ENCODE measurements at regions not wholly inside any gene's neighbourhood (a gene's known extent, or its start where the extent isn't known, plus 50 kb on each side); places are given as distances from the start of the nearest gene placed in this dataset.
"Not testable (repeated sequence)": the region's sequence is repeated elsewhere in the genome, so short reads cannot be mapped to it uniquely, and the experiment has no call there.

DNA sequence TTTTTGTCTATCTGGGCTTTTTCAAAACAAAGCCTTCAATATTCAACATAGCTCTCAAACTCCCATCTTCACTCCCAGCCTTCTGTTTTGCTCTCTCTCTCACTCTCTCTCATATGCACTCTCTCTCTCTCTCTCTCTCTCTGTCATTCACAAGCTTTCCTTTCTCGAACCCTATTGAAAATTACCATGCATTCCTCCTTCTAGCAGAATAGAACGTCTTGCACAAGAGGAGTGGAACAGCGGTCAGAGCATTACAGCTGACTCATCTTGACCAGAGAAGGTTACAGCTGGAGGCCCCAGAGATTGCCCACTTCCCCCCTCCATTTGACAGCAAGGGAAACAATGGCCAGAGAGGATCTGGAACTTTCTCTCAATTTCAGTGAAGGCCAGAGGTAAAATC is 51.0 kb upstream of the LIFR start:
- no peak for DNase-seq

DNA sequence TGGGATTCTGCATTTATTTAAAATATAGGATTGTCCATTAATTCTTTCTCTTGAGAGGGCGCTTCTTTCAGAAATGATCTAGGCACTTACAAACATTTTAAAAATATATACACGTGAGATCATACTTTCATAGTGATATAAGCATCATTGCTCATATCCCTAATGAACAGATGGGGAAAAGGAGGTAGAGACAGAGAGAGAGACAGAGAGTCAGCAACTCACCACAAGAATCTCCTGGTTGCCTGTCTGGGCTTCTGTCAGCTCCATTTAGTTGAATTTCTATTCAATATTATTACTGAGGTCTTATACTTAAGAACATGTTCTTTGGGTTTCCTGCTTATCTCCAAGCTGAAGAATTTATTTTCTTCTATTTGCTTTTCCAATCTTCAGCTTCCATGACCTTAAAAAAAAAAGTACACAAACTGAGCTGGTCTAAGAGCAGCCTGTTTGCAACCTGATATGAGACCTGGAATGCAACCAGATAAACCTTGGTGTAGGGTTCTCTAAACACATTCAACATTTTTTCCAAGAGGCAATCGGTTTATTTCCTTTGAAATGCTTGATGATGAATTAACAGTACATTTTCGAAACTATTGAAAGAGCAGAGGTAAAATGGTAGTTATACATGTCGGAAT is 51.6 kb upstream of the LIFR start:
- DNase-seq: no peak

DNA sequence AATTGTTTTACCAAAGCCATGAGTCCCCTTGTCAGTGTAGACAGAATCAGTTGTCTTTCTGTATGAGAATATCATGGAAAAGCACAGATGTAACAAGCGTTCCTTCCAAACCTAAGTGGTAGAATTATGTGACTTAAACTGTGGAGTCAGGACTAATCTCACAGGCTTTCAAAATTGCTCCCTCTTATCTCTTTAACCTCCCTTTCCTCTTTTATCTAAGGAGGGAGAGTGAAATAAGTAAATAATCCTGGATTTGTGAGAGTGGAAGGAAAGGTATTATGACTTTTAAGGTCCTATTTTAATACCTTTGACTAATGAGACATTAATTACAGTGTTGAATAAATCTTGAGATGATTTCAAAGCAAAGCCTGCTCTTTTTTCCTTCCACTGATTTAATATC is 52.4 kb upstream of the LIFR start:
- no peak for DNase-seq

DNA sequence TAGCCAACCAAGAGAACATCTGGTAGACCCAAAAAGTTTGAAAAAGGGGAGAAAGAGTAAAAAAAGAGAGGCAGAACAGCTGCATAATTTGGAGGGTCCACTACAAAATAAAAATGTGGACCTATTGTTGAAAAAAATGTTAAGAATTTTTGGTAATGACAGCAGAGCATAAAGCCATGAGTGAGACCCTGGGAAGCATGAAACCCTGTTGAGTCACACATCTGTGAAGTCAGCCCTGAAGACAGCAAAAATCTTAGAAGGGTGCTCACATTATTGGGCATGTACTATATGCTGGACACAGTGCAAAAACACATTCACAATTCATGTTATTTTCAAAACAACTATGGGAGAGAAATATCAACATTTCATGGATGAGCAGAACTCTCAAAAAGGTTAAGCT is 56.4 kb upstream of the LIFR start:
- DNase-seq: no peak

DNA sequence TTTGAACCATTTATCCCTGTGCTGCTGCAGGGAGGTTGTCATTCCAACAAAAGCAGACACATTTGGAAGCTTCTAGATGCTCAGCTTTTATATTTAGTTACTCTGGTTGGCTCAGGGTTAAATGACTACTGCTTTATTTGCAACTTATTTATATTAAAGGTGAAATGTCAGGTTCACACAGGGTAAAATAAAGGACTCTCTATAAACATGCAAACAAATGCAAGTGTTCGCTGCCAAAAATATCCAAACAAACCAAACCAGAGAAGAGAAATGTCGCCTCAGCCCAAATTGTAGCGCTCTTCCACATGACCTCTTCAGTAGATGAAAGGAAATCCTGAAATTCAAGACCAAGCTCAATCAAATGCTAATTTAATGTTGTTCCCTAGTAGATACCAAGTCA is 57.0 kb upstream of the LIFR start:
- no peak for DNase-seq

DNA sequence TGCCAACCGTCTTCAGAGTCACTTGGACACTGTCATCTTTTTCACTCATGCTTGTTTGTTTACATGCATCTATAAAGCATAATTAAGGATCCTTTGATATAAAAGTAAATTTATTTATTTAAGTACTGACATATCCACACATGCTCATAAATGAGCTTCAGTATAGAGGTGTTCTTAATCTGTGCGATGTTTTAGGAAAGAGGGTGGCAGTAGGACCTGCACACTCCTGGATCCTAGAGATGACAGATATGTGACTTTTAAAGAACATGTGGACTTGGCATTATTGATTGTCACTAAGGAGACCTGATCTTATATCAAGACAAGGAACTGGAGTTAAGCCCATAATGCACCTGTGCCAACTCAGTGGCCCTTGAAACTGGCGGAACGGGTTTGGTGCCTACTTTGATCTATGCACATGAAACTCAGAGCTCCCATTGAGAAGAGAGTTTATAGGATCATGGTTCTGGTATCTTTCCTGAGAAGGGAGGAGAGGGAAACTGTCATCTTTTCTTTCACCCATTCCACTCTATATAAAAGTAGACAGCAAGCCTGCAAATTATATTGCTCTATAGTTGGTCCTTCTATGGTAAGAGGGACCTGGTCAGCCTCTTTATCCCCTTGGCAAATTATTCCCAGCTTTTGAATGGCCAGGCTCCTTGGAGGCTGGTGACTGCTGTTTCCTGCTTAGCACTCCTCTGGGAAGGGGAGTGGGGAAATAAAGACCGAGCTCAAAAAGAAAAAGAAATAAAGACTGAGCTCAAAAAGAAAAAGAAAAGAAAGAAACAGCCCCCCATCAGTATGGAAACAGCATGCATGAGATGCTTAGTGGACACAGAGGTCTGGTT is 57.8 kb upstream of the LIFR start:
- no peak for DNase-seq

DNA sequence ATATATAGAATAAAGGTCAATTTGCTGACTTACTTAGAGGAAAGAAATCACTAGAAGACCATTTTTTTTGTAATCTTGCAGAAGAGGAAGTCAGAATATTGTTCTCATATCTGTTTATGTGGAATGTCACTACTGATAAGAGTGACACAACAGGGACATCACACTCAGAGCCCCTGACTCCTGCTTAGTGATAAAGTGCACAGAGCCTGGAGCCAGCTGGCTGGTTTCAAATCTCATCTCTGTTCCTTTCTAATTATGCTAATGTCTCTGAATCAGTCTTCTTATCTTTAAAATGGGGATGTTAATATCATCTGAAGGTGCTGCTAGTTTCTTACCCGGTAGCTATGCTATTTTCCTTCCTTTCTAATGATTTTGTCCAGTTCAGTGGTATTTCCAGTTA is 58.6 kb upstream of the LIFR start:
- DNase-seq: no peak

DNA sequence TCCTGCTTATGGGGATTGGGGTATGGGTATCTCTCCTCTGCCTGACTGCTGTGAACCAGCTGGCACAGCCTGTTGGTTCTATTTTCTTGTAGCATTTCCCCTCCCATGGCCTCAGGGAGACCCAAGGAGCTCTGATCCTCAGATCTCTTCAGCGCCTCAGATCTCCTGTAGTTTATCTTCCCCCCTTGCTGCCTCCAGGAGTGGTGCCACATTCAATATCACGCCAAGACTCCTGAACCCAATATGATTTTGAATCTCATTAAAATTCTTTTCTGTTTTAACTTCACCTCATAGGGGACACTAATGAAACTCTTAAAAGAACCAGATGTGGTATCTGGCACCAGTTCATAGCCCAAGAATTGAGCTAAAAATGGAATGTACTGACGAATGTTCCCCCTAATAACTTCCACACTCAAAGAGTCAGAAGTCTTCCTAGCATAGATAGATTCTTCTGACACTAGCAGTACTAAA is 59.6 kb upstream of the LIFR start:
- DNase-seq: no peak

DNA sequence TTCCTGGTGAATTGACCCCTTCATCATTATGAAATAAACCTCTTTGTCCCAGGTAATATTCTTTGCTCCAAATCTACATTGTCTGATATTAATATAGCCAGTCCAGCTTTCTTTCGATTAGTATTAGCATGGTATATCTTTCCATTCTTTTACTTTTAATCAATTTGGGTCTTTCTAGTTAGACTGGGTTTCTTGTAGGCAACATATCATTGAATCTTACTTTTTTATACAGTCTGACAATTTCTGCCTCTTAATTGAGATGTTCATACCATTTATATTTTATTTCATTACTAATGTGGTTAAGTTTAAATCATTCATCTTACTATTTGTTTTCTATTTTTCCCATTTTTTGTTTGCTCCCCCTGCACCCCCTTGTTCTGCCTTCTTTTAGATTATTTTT is 61.7 kb upstream of the LIFR start:
- DNase-seq: no peak

DNA sequence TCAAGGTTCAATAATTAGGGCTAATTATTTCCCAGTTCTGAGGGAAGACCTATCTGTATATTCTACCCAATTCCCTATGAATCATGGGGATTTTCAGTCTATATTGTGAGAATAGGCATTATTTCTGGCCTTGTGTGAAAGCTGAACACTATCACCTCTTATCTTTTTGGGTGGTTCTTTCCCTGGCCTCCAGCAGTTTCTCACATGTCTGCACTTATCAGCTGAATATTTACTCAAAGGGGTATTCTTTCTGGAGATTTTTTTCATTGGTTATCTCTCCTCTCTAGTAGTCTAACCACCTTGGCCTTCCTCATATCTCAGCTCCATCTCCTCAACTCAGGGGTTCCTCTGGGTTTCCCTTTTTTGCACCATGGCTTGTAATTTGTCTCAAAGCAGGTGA is 64.9 kb upstream of the LIFR start:
- no peak for DNase-seq

DNA sequence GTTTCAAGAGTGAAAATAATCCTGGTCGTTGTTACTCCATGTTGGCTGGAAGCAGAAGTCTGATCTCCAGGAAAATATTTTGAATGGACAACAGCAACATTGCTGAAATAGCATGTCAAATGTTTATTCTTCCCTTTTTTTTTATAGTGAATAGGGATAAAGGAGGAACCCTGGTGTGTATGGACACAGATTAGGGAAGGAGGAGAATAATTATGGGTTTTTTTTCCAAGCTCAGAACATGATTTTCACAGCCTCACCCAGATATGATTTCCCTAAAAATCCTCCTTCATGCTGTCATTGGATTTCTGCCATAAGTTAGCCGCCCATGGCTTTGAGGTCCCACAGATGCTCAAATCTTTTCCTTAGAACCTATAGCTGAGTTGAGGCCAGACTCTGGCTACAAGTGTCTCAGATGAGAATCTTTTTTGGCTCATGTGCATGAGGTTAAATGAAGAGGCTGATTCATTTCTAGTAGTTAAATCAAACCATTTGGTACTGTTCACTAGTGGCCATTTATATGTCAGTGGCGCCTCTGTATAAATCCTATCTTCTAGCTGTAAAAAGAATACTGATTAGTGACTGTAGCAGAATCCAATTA is 65.5 kb upstream of the LIFR start:
- no peak for DNase-seq

DNA sequence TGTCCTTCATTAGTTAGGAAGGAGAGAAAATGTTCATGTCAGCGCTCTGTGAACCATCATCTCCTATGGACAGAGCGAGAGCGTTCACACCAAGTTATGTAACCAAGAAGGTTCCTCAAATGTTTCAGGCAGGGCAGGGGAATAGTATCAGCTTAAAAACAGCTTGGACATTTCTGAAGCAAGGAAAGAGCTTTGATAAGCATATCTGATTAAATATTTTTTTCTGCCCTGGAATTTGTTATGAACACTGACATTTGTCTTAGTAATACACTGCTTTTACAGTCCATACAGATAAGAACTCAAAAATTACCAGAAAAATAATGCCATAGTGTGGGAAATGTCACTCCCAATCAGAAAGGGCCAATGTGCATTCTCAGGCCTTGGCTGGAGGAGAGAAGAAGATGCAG is 66.3 kb upstream of the LIFR start:
- no peak for DNase-seq

DNA sequence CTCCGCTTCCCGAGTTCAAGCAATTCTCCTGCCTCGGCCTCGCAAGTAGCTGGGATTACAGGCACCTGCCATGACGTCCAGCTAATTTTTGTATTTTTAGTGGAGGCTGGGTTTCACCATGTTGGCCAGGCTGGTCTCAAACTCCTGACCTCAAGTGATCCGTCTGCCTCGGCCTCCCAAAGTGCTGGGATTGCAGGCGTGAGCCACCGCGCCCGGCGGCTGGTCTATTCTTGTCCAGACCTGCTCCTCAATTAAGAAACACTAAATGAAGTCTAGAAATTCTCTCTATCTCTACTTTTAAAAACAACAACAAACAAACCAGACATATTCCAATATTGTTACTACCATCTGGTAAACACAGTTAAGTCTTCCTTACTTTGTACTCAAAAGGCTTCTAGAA is 68.1 kb upstream of the LIFR start:
- not testable (repeated sequence) for DNase-seq

DNA sequence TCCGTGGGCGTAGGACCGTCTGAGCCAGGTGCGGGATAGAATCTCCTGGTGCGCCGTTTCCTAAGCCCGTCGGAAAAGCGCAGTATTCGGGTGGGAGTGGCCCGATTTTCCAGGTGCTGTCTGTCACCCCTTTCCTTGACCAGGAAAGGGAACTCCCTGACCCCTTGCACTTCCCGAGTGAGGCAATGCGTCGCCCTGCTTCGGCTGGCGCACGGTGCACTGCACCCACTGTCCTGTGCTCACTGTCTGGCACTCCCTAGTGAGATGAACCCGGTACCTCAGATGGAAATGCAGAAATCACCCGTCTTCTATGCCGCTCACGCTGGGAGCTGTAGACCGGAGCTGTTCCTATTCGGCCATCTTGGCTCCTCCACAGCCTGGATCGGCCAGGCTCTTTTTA is 74.9 kb upstream of the LIFR start:
- DNase-seq: not testable (repeated sequence)

DNA sequence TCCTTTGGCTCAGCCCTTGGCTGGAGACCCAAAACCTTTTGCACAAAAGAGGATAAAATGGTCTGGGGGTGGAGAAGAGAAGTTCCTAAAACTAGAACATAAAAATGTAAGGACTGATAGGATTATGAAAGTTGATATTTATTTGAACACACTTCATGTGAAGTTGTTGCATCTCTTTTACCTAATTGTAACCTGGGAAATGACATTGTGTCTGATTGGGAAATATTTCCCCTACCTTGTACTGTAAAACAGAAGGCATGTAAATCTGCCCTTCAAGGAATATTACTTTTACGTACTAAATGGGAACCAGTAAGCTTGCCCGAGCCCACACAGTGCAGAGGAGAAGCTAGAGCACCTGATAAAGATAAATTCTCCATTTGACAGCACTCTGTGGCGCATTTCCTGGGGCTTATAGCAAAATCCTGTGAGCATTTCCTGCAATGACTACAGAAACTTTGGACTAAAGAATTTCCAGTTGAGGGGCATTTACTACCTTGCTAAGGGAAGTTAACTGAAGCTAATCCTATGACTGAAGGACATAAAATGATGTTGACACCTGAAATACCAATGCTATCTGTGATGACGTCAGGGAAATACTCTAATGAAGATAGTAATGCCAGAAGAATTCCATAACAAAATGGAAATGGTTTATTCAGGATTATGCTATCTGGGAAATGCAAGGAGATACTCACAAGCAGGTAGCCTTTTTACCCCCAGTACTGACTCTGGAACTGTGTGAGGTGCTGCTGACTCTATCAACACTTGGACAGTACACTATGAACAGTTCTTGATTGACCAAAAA is 78.3 kb upstream of the LIFR start:
- no peak for DNase-seq

DNA sequence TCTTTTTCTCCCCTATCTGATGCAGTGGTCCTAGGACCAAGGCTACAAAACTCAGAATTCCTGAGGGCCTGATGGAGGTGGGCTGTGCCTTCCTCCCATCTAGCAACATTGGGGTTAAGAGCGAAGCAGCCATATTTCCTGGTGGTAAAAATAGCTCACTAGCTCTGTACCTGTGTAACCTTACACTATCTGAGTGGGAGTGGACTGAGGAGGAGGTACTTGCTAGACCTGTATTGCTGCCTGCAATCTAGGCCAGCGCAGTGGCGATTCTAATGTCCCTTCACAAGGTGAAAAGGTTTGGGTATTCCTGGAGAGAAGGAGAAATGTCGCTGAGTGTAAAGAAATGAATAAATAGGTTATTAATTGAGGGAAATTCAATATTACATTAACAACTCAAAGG is 80.2 kb upstream of the LIFR start:
- DNase-seq: no peak

DNA sequence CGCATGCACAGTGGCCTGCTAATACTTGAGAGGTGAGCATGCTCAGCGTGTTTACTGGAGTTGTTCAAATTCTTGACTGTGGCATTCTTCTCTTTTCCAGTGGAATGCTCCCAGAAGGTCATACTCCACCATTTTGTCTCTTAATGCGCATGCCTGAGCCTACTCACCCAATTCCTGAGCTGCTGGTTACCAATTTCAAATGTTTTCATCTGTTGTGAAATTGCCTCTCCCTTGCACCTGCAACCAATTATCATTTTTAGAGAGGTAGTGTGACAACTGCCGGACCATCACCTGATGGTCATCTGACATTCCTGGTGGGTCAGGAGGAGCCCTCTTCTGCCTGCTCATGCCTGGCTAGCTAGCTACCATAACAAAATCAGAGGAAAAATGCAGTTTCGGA is 82.2 kb upstream of the LIFR start:
- DNase-seq: no peak

DNA sequence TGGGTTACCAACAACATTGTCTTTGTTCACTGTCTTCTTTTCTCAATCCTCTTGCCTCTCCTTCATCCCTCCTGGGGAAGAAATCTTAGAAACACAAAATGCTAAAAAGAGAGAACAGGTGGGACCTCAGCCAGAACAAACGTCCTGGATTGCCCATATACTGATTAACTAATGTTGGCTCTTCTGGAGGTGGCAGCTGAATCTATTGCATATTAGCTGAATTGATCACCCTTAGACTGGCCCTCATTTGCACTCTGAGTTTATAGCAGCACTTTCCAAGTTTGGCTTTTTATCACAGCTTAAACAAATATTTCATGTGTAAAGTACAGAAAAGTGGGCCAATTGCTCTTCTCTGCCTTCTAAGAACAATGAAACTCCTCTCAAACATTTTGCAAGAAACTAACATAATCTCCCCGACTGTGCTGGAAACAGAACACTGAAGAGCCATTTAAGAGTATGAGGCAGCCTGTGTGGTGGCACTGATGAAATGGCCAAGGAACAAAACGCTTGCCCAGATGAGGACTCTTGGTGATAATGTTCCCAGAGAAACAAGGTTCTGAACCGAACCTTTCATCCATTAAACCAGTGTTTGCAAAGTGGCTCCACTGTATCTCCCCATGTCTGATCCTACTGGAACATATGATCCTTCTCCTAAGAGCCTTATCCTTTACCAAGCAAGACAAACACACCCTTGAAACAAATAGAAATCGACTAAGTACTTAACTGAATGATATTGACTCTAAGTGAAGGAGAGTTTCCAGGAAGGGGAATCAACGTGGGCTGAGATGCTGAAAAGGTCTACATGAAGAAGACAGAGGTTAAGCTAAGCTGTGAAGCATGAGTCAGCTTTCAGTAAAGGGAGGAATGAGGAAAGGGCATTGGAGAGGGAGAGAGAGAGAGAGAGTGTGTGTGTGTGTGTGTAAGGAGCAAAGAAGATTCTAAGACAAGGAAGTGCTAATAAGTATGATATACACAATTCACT is 83.2 kb upstream of the LIFR start:
- no peak for DNase-seq

DNA sequence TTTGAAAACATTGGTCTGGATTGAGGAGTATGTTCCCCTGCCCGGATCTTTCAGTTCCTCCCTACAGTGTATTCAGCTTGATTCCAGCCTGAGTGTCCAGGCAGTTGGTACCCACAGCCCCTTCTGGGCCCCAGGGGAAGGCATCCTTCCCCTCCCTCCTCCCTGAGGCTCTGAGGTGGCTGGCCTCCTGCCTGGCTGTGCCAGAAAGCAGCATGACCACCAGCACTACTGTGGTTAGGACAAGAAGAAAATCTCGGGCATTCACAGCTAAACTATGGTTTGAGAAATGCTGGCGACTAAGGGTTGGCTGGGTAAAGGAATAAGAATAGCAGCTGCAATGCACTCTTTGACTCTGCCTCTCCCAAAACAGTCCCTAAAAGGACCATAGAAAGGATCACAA is 84.6 kb upstream of the LIFR start:
- DNase-seq: no peak

DNA sequence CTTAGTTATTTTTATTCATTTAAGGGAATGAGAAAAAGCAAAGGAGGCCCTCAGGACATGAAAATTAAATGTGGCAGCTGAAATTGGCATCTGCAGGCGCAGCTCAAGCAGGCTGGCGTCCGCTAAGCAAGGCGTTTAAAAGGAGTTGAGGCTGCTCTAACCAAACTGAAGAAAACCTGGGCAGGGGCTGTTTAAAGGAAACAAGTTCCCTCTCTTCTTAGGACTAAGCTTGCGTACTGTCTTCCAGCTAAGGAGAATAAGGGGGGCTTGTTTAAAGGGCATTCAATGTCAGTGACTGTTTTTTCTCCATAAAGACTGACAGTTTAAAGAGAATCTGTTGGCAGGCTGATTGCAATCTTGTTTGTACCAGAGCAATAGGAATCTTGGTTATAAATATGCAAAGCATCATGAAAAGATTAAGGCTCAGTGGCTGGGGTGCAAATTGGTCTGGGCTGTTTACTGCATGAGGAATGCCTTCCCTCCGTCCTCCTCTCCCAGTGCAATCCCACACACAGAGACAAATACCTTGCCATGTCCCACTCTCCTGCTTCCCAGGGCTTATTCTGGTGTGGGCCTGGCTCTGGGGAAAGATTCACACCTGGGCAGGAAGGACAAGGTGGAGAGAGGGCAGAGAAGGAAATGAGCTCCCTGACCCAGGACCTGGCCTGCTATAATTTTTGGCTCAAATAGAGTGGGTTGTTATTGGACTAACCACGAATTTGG is 85.9 kb upstream of the LIFR start:
- DNase-seq: no peak

DNA sequence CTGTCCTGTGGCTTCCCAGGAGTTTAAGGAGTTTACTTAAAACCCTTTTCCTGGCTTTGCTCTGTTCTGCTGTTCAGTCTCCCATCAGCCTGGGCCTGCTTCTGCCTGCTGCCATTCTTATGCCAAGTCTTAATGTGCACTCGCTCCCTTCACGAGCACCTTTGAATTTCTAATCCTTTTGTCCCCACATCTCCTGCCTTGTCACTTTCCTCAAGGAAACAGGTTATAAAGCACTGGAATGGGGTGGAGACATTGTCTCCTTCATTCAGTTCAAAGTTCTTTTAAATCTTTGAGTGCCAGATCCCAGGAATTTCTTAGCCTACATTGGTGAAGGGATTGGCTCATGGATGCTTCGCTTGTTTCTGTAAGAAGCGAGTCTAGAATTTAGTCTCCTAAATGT is 87.2 kb upstream of the LIFR start:
- no peak for DNase-seq

DNA sequence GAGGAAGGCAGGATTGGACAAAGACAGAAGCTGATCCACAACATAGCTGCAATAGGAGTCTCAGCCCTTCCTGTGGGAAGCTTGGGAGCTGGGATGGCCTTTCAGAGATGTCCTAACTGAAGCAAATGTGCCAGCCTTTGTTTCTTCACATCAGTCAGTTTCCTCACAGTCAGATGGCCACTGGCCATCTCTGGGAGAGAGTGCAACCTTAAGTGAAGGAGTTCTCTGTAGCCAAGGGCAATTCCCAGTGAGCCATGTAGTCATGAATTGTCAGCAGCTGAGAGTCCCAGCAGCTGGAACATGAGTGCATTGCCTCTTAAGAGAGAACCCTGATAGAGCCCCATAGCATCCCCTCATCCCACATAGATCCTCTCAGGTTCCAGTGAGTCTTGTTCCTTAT is 89.1 kb upstream of the LIFR start:
- no peak for DNase-seq

Measured in CD4-positive, alpha-beta T cell treated with Interleukin-17A for 1 hour (primary cell).